NCI-H1436 treated with DMSO at 0.1 percent for 48 hours (cell line): ENCODE measurements at regions not wholly inside any gene's neighbourhood (a gene's known extent, or its start where the extent isn't known, plus 50 kb on each side); places are given as distances from the start of the nearest gene placed in this dataset.
"Not testable (repeated sequence)": the region's sequence is repeated elsewhere in the genome, so short reads cannot be mapped to it uniquely, and the experiment has no call there.

Experiments
- DNase-seq: peaks from one replicate; lab custom pipeline; 2025; lab: John Stamatoyannopoulos, UW

GRCh38 chr7:69087281-69087680 lies 511.0 kb upstream of the AUTS2 start:
- not testable (repeated sequence) for DNase-seq

- no peak for DNase-seq
Measured at GRCh38 chr7:69088185-69088584, 510.1 kb upstream of the AUTS2 start.

DNA sequence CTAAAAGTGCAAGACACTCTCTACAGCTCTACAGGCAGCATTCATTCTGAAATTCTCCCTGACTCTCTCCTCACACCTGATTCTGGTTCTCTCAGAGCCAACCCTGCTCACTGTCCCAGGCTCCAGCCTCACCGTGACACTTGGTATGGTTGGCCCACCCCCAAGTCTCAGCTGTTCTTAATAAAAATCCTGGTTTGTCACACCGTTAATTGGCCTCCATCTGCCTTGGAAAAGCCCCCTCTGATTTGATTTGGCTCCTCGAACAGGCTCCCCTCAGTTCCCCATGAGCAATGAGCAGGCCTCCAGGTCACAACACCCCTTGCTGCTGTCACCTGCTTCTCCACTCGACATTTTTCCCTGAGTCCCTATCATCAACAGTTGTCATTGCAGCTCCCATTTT lies 507.3 kb upstream of the AUTS2 start:
- DNase-seq, result no peak

GRCh38 chr7:69091521-69091920 lies 506.8 kb upstream of the AUTS2 start:
- DNase-seq, result no peak

GRCh38 chr7:69095127-69095526 lies 503.1 kb upstream of the AUTS2 start:
- DNase-seq, result no peak

DNA sequence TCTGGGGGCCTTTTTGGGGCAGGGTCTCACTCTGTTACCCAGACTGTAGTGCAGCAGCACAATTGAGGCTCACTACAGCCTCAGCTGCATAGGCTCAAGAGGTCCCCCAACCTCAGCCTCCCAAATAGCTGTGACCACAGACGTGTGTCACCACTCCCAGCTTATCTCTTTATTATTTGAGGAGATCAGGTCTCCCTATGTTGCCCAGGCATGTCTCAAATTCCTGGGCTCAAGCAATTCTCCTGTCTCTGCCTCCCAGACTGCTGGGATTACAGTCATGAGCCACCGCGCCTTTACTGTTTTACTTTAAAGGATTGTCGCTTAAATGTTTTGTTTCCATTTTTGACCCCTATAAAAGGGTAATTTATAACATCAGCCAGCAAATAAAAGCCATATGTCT lies 502.6 kb upstream of the AUTS2 start:
- no peak for DNase-seq

GRCh38 chr7:69104023-69104422 lies 494.3 kb upstream of the AUTS2 start:
- no peak for DNase-seq

- no peak for DNase-seq
Measured at GRCh38 chr7:69105092-69105491, 493.2 kb upstream of the AUTS2 start.

- DNase-seq, result no peak
Measured at GRCh38 chr7:69105981-69106380, 492.3 kb upstream of the AUTS2 start.

- not testable (repeated sequence) for DNase-seq
Measured at GRCh38 chr7:69106449-69106848, 491.8 kb upstream of the AUTS2 start.

GRCh38 chr7:69106946-69107345 lies 491.3 kb upstream of the AUTS2 start:
- not testable (repeated sequence) for DNase-seq

DNA sequence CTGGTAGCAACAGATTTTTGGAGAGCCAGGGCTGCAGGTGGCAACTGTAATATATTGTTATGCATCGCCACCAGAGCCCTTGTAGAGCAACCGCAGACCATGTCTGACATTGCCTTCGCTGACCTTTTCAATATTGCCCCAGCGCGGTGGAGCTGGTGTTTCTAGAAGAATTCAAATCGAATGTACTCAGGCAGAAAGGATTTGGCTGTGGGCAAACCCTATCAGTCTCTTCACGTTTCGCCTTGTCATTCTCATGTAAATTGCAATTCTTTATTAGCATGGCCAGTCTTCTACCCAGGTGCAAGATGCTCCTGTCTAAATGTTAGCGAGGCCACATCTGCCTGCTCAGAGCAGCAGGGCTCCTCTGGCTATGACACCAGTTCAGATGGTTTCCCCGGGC lies 490.2 kb upstream of the AUTS2 start:
- DNase-seq, result no peak

GRCh38 chr7:69109246-69109645 lies 489.0 kb upstream of the AUTS2 start:
- DNase-seq, result no peak

- DNase-seq, result no peak
Measured at GRCh38 chr7:69109879-69110278, 488.4 kb upstream of the AUTS2 start.

- no peak for DNase-seq
Measured at GRCh38 chr7:69110450-69111050, 487.7 kb upstream of the AUTS2 start.

- DNase-seq, result no peak
Measured at GRCh38 chr7:69114374-69114773, 483.9 kb upstream of the AUTS2 start.

- DNase-seq, result no peak
Measured at GRCh38 chr7:69115788-69116187, 482.5 kb upstream of the AUTS2 start.

DNA sequence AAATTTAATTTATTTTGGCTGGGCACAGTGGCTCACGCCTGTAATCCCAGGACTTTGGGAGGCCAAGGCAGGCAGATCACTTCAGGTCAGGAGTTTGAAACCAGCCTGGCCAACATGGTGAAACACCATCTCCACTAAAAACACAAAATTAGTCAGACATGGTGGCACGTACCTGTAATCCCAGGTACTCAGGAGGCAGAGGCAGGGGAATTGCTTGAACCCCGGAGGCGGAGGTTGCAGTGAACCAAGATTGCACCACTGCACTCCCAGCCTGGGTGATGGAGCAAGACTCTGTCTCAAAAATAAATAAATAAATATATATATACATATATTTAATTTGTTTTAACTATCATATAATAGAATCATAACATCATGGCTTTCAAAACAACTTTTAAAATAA lies 482.1 kb upstream of the AUTS2 start:
- not testable (repeated sequence) for DNase-seq

DNA sequence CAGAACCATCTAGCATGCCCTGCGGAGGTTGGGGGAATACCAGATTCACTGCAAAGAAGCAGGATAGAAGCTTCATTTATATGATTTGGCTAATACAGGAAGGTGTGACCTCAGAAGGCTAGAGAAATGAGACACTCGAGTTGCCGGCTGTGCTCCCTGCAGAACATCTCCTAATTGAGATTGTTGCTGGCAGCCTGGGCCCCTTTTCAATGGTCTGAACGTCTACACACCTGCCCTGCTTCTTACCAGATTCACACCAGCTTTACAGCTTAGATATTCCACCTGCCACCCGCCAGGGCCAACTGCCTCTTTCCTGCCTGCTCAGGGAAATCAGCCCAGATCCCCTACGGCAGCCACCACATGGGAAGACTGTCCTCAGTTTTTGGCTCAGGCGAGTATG lies 475.3 kb upstream of the AUTS2 start:
- no peak for DNase-seq

GRCh38 chr7:69126896-69127479 lies 471.3 kb upstream of the AUTS2 start:
- no peak for DNase-seq

GRCh38 chr7:69129524-69129923 lies 468.8 kb upstream of the AUTS2 start:
- no peak for DNase-seq

- DNase-seq, result no peak
Measured at GRCh38 chr7:69129951-69130350, 468.3 kb upstream of the AUTS2 start.

DNA sequence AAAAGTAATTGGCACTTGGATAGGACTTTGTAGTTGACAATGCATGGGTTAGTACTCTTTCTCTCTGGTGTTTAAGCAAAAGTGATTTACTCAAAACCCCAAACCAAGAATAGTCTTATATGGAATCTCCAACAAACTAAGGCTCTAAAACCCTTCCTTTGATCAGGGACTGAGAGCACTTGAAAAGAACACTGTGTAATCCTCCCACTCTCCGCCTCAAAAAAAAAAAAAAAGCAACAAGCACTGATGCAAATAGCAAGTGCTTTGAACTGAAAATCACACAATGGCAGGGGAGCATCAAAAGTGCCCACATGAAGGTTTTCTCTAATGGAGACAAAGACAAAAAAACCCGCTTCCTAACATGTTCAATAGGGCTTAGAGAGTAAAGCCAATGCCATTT lies 467.9 kb upstream of the AUTS2 start:
- no peak for DNase-seq

DNA sequence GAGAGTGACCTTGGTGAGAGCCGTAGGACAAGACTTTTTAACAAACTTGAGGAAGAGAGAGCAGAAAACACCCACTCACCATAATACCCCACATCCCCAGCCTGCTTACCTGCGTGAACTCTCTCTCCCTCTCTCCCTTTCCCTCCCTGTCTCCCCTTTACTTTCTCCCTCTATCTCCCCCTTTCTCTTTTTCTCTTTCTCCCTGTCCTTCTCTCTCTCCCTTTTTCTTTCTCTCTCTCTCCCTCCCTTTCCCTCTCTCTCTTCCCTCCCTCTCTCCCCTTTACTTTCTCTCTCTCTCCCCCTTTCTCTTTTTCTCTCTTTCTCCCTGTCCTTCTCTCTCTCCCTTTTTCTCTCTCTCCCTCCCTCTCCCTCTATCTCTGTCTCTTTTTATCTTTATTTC lies 464.0 kb upstream of the AUTS2 start:
- DNase-seq, result no peak
